ENCODE measurements at regions not wholly inside any gene's neighbourhood (a gene's known extent, or its start where the extent isn't known, plus 50 kb on each side); places are given as distances from the start of the nearest gene placed in this dataset.

DNA sequence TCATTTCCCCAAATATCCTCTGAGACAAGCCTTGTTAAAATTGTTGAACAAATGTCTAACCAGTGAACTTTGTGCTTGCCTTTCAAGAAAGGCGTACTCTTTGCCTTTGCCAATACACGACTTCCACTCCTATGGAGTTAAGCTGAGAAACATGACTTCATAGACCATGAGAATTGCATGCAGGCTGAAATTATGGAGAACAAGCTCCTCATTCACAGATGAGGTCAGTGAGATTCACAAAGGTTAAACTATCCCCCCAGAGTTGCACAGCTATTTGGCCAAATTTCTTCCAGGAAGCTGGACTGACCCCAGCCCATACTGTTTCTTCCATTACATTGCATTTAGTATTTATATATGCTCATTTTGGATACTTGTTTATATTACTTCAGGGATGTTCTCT is 221.4 kb upstream of the SEMA3C start:
- Histone ChIP-seq H3K36me3 (ENCODE audit: control insufficient read depth in 4 of 4, insufficient read depth in 3 of 4, low read depth in 1 of 4, low read length in 3 of 4) (no peaks in the 10 kb centered on the region), H3K9me3 (ENCODE audit: control insufficient read depth in 4 of 4, low read length in 3 of 4) (no peaks in the 10 kb centered on the region), H3K4me3 (ENCODE audit: low read depth in 1 of 3, low read length in 3 of 3) (no peak overlapping the region), H3K4me1 (ENCODE audit: control insufficient read depth in 4 of 4, insufficient read depth in 4 of 4, low read length in 3 of 4) (no peaks in the 10 kb centered on the region), H3K9ac (ENCODE audit: low read depth in 1 of 2, low read length in 2 of 2) (no peak overlapping the region), H3K27me3 (ENCODE audit: control insufficient read depth in 4 of 4, insufficient read depth in 4 of 4, low read length in 3 of 4) (no peaks in the 10 kb centered on the region), H3K27ac (ENCODE audit: low read depth in 1 of 2, low read length in 2 of 2) (no peak overlapping the region)
- DNase-seq (ENCODE audit: low spot score): no peak
- 60% methylated on average over 2 of the region's 2 CpGs for WGBS
- TF ChIP-seq TAF1 (conservative IDR thresholded peaks at IDR 0.05) (no peak), GABPA (IDR thresholded peaks at IDR 0.05 in 1 of 2, conservative IDR thresholded peaks at IDR 0.05 in 1 of 2) (no peak), FOXA2 (IDR thresholded peaks at IDR 0.05) (no peak), RAD21 (IDR thresholded peaks at IDR 0.05) (no peak), JUND (IDR thresholded peaks at IDR 0.05) (no peak), SP1 (IDR thresholded peaks at IDR 0.05) (no peak), FOXA1 (IDR thresholded peaks at IDR 0.05) (no peak), HNF4G (IDR thresholded peaks at IDR 0.05) (no peak), NR2F2 (IDR thresholded peaks at IDR 0.05) (no peak), EGR1 (IDR thresholded peaks at IDR 0.05; ENCODE audit: low read depth in 2 of 2) (no peak), YY1 (IDR thresholded peaks at IDR 0.05) (no peak)
- TF ChIP-seq, protein P1, sequence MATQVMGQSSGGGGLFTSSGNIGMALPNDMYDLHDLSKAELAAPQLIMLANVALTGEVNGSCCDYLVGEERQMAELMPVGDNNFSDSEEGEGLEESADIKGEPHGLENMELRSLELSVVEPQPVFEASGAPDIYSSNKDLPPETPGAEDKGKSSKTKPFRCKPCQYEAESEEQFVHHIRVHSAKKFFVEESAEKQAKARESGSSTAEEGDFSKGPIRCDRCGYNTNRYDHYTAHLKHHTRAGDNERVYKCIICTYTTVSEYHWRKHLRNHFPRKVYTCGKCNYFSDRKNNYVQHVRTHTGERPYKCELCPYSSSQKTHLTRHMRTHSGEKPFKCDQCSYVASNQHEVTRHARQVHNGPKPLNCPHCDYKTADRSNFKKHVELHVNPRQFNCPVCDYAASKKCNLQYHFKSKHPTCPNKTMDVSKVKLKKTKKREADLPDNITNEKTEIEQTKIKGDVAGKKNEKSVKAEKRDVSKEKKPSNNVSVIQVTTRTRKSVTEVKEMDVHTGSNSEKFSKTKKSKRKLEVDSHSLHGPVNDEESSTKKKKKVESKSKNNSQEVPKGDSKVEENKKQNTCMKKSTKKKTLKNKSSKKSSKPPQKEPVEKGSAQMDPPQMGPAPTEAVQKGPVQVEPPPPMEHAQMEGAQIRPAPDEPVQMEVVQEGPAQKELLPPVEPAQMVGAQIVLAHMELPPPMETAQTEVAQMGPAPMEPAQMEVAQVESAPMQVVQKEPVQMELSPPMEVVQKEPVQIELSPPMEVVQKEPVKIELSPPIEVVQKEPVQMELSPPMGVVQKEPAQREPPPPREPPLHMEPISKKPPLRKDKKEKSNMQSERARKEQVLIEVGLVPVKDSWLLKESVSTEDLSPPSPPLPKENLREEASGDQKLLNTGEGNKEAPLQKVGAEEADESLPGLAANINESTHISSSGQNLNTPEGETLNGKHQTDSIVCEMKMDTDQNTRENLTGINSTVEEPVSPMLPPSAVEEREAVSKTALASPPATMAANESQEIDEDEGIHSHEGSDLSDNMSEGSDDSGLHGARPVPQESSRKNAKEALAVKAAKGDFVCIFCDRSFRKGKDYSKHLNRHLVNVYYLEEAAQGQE (IDR thresholded peaks at IDR 0.05): no peak
- TF ChIP-seq, protein P2, sequence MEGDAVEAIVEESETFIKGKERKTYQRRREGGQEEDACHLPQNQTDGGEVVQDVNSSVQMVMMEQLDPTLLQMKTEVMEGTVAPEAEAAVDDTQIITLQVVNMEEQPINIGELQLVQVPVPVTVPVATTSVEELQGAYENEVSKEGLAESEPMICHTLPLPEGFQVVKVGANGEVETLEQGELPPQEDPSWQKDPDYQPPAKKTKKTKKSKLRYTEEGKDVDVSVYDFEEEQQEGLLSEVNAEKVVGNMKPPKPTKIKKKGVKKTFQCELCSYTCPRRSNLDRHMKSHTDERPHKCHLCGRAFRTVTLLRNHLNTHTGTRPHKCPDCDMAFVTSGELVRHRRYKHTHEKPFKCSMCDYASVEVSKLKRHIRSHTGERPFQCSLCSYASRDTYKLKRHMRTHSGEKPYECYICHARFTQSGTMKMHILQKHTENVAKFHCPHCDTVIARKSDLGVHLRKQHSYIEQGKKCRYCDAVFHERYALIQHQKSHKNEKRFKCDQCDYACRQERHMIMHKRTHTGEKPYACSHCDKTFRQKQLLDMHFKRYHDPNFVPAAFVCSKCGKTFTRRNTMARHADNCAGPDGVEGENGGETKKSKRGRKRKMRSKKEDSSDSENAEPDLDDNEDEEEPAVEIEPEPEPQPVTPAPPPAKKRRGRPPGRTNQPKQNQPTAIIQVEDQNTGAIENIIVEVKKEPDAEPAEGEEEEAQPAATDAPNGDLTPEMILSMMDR (IDR thresholded peaks at IDR 0.05; ENCODE audit: low read depth, low read length, missing input control): no peak
- TF ChIP-seq, protein P3, sequence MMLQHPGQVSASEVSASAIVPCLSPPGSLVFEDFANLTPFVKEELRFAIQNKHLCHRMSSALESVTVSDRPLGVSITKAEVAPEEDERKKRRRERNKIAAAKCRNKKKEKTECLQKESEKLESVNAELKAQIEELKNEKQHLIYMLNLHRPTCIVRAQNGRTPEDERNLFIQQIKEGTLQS (IDR thresholded peaks at IDR 0.05): no peak
- TF ChIP-seq, protein P4, sequence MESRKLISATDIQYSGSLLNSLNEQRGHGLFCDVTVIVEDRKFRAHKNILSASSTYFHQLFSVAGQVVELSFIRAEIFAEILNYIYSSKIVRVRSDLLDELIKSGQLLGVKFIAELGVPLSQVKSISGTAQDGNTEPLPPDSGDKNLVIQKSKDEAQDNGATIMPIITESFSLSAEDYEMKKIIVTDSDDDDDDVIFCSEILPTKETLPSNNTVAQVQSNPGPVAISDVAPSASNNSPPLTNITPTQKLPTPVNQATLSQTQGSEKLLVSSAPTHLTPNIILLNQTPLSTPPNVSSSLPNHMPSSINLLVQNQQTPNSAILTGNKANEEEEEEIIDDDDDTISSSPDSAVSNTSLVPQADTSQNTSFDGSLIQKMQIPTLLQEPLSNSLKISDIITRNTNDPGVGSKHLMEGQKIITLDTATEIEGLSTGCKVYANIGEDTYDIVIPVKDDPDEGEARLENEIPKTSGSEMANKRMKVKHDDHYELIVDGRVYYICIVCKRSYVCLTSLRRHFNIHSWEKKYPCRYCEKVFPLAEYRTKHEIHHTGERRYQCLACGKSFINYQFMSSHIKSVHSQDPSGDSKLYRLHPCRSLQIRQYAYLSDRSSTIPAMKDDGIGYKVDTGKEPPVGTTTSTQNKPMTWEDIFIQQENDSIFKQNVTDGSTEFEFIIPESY (IDR thresholded peaks at IDR 0.05): no peak

DNA sequence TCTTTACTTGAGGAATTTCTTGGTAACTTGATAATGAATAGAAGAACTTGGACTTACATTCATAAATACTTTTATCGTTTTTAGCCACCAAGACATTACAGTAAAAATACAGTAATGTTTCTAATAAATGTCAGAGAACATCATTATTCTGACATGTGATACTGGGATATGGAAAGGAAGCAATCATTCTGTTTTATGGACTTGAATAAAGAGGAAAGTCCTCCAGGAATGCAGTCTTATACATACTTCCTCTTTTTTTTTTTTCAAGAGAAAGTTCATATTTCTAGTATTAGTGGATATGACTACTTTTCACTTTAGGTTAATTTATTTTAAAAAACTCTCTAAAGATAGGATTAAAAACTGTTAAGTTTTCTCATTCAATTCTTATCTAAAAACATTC is 220.0 kb upstream of the SEMA3C start:
- H3K9me3 ChIP-seq (ENCODE audit: control insufficient read depth in 4 of 4, low read length in 3 of 4): no peaks in the 10 kb centered on the region
- no peak overlapping the region for H3K27ac ChIP-seq (ENCODE audit: low read depth in 1 of 2, low read length in 2 of 2)
- WGBS: 48% methylated on average over 1 of the region's 1 CpG
- H3K4me1 ChIP-seq (ENCODE audit: control insufficient read depth in 4 of 4, insufficient read depth in 4 of 4, low read length in 3 of 4): no peaks in the 10 kb centered on the region
- H3K36me3 ChIP-seq (ENCODE audit: control insufficient read depth in 4 of 4, insufficient read depth in 3 of 4, low read depth in 1 of 4, low read length in 3 of 4): no peaks in the 10 kb centered on the region
- no peak overlapping the region for H3K9ac ChIP-seq (ENCODE audit: low read depth in 1 of 2, low read length in 2 of 2)
- no peak for DNase-seq (ENCODE audit: low spot score)
- H3K4me3 ChIP-seq (ENCODE audit: low read depth in 1 of 3, low read length in 3 of 3): no peak overlapping the region
- no peaks in the 10 kb centered on the region for H3K27me3 ChIP-seq (ENCODE audit: control insufficient read depth in 4 of 4, insufficient read depth in 4 of 4, low read length in 3 of 4)
- TF ChIP-seq, protein P5, sequence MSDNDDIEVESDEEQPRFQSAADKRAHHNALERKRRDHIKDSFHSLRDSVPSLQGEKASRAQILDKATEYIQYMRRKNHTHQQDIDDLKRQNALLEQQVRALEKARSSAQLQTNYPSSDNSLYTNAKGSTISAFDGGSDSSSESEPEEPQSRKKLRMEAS (IDR thresholded peaks at IDR 0.05): no peak
- TF ChIP-seq HNF4G (IDR thresholded peaks at IDR 0.05) (no peak), SP1 (IDR thresholded peaks at IDR 0.05) (no peak), HNF4A (conservative IDR thresholded peaks at IDR 0.05) (no peak), NR2F2 (IDR thresholded peaks at IDR 0.05) (no peak), RXRA (IDR thresholded peaks at IDR 0.05) (no peak), YY1 (IDR thresholded peaks at IDR 0.05) (no peak), FOXA2 (IDR thresholded peaks at IDR 0.05) (no peak), EGR1 (IDR thresholded peaks at IDR 0.05; ENCODE audit: low read depth in 2 of 2) (no peak), JUND (IDR thresholded peaks at IDR 0.05) (no peak), FOXA1 (IDR thresholded peaks at IDR 0.05) (no peak)
- TF ChIP-seq, protein P2 (IDR thresholded peaks at IDR 0.05; ENCODE audit: low read depth, low read length, missing input control): no peak
- TF ChIP-seq, protein P3 (IDR thresholded peaks at IDR 0.05): no peak
- TF ChIP-seq, protein P1 (IDR thresholded peaks at IDR 0.05): no peak
